ENCODE measurements at regions not wholly inside any gene's neighbourhood (a gene's known extent, or its start where the extent isn't known, plus 50 kb on each side); places are given as distances from the start of the nearest gene placed in this dataset.
A peak's percentile ranks its signal among the peaks of the same experiment; 100 is the strongest.

GRCh38 chr1:29513357-29513756 is 277.0 kb downstream of the PTPRU start (continued):
- TF ChIP-seq ATF4 (CRISPR knock-in tag; IDR thresholded peaks at IDR 0.05) = no peak
- no peak for TF ChIP-seq ZFX (CRISPR knock-in tag; IDR thresholded peaks at IDR 0.05; ENCODE audit: low read depth)
- TF ChIP-seq KLF13 (CRISPR knock-in tag; IDR thresholded peaks at IDR 0.05) = no peak
- no peak for TF ChIP-seq ZNF333 (CRISPR knock-in tag; IDR thresholded peaks at IDR 0.05; ENCODE audit: borderline replicate concordance)
- no peak for TF ChIP-seq MATR3 (CRISPR knock-in tag; IDR thresholded peaks at IDR 0.05)
- TF ChIP-seq NFYB (CRISPR knock-in tag; IDR thresholded peaks at IDR 0.05) = peak; percentile 74
- no peak for TF ChIP-seq MYNN (CRISPR knock-in tag; IDR thresholded peaks at IDR 0.05; ENCODE audit: low read depth)
- TF ChIP-seq RFXAP (CRISPR knock-in tag; IDR thresholded peaks at IDR 0.05; ENCODE audit: borderline replicate concordance) = no peak
- peak; percentile 69 for TF ChIP-seq STAG1 (CRISPR knock-in tag; IDR thresholded peaks at IDR 0.05)
- TF ChIP-seq TRIM24 (CRISPR knock-in tag; IDR thresholded peaks at IDR 0.05) = no peak
- no peak for TF ChIP-seq NFAT5 (CRISPR knock-in tag; IDR thresholded peaks at IDR 0.05)
- no peak for TF ChIP-seq ZBTB33 (CRISPR knock-in tag; IDR thresholded peaks at IDR 0.05)
- TF ChIP-seq NRL (CRISPR knock-in tag; IDR thresholded peaks at IDR 0.05; ENCODE audit: borderline replicate concordance) = no peak
- TF ChIP-seq TMF1 (CRISPR knock-in tag; IDR thresholded peaks at IDR 0.05; ENCODE audit: low read depth) = no peak
- no peak for TF ChIP-seq GATAD1 (CRISPR knock-in tag; IDR thresholded peaks at IDR 0.05)
- TF ChIP-seq KAT2B (IDR thresholded peaks at IDR 0.05; ENCODE audit: borderline replicate concordance, low read depth, low read length) = no peak
- TF ChIP-seq CTCF (CRISPR knock-in tag; IDR thresholded peaks at IDR 0.05) = peak; percentile 61
- TF ChIP-seq GLMP (CRISPR knock-in tag; IDR thresholded peaks at IDR 0.05; ENCODE audit: borderline replicate concordance) = no peak
- no peak for TF ChIP-seq ATM (IDR thresholded peaks at IDR 0.05; ENCODE audit: borderline replicate concordance)
- no peak for TF ChIP-seq ZNF782 (CRISPR knock-in tag; IDR thresholded peaks at IDR 0.05; ENCODE audit: borderline replicate concordance)
